Psoas muscle (tissue), 7 donors: ENCODE measurements at regions not wholly inside any gene's neighbourhood (a gene's known extent, or its start where the extent isn't known, plus 50 kb on each side); places are given as distances from the start of the nearest gene placed in this dataset.

Source experiments
- ATAC-seq, 4 donors: fragments of 200-7000 bp; cut with Tn5 transposase; one replicate each; pipeline ENCODE4 v1.9.1; 2020; ENCODE audit warnings: moderate library complexity in 3 of 4, mild to moderate bottlenecking in 2 of 4
- DNase-seq, 2 donors: peaks; one replicate each; pipeline ENCODE4 v3.0.0-alpha.2; 2020
- H3K27ac ChIP-seq: fragments of 200-600 bp; one replicate; pipeline ENCODE4 v1.8.0; 2022
- H3K27me3 ChIP-seq, 3 donors: fragments of 200-600 bp in 1 of 3; one replicate each; pipeline versions ENCODE4 v1.6.1 to v1.8.0; 2013 to 2022; ENCODE audit warnings: low read length in 2 of 3, mild to moderate bottlenecking in 2 of 3, moderate library complexity in 1 of 3; ENCODE audit not compliant: insufficient read depth in 3 of 3
- H3K36me3 ChIP-seq, 2 donors: fragments of 200-600 bp in 1 of 2; one replicate each; pipeline versions ENCODE4 v1.6.1 to v1.8.0; 2013 to 2022; ENCODE audit warnings: low read depth in 1 of 2, mild to moderate bottlenecking in 1 of 2, moderate library complexity in 1 of 2; ENCODE audit not compliant: insufficient read depth in 1 of 2
- H3K4me1 ChIP-seq: fragments of 200-600 bp; one replicate; pipeline ENCODE4 v1.8.0; 2022
- H3K4me3 ChIP-seq: fragments of 200-600 bp; one replicate; pipeline ENCODE4 v1.8.0; 2022; ENCODE audit warnings: mild to moderate bottlenecking
- H3K9me3 ChIP-seq: fragments of 200-600 bp; one replicate; pipeline ENCODE4 v1.8.0; 2022
- WGBS, 3 donors: extraction: QIAGEN DNeasy Blood & Tissue Kit; methylation state at CpG; one replicate each; pipeline versions ENCODE4 v1.1.6 to v1.1.7; 2013; 5-methylcytosine and 5-hydroxymethylcytosine counted together
- intact Hi-C, 2 donors: fragments of 100-400 bp; cut with DNase I; formaldehyde crosslinking; loops; one replicate each; pipeline versions ENCODE4 v1.11.0 to v1.14.2; 2022
- TF ChIP-seq, protein P1 (sequence below): fragments of 200-600 bp; IDR thresholded peaks from one replicate; pipeline ENCODE4 v1.8.0; 2022; ENCODE audit warnings: antibody characterized with exemption
- donor health status: healthy with polysubstance abuse.
- donor health status: DM: no; HTN: no; CAD: no; lungs with moderate emphysema.
- donor health status: Bipolar disorder and iron deficiency.
- donor health status: healthy.
- donor health status: DM: yes; HTN: yes; CAD: no.
- donor health status: DM: no; HTN: no; CAD: no.
- donor health status: DM: yes; HTN: yes; CAD: no.

DNA sequence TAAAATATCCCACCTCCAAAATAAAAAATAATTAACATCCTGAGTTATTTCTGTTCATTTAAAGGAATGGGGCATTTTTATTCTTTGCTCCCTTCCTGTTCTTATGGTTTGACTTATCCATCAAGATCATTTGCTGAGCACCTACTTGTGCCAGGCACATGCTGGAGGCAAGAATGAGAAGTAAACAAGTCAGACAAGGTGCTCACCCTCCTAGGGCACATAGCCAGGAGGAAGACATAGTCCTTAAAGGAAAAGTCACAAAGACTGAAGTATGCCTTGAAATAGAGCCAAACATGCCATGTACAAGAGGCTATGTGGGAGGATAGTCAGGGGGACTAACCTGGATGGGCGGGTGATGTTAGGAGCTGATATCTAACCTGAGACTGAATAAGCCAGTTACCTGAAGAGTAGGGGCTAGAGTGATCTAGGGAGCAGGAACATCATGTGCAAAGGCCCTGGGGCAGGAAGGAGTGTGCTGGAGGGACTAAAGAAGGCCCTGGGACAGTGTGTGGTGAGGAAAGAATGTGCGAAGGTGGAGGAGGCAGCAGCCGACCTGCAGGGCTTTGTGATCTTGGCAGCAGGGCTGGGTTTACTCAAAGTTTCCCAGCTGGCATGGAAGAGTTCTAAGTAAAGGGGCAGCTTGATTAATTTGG is 233.5 kb downstream of the MATN1 start:
- 86 to 91% (median 89%) methylated on average over 3 of the region's 3 CpGs for WGBS, 3 donors
- Histone ChIP-seq H3K27me3 (peaks cover 0 to 14% (median 0%) of the 10 kb centered on the region in 3 donors), H3K4me1 (no peaks in the 10 kb centered on the region), H3K4me3 (no peak overlapping the region), H3K36me3 (no peaks in the 10 kb centered on the region), H3K27ac (no peak overlapping the region), H3K9me3 (no peaks in the 10 kb centered on the region)
- intact Hi-C loops, result no loop called here
- ATAC-seq (no peak), DNase-seq (peak in 1 of 2 donors; percentile 3)
- TF ChIP-seq, protein P1, sequence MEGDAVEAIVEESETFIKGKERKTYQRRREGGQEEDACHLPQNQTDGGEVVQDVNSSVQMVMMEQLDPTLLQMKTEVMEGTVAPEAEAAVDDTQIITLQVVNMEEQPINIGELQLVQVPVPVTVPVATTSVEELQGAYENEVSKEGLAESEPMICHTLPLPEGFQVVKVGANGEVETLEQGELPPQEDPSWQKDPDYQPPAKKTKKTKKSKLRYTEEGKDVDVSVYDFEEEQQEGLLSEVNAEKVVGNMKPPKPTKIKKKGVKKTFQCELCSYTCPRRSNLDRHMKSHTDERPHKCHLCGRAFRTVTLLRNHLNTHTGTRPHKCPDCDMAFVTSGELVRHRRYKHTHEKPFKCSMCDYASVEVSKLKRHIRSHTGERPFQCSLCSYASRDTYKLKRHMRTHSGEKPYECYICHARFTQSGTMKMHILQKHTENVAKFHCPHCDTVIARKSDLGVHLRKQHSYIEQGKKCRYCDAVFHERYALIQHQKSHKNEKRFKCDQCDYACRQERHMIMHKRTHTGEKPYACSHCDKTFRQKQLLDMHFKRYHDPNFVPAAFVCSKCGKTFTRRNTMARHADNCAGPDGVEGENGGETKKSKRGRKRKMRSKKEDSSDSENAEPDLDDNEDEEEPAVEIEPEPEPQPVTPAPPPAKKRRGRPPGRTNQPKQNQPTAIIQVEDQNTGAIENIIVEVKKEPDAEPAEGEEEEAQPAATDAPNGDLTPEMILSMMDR, result no peak

DNA sequence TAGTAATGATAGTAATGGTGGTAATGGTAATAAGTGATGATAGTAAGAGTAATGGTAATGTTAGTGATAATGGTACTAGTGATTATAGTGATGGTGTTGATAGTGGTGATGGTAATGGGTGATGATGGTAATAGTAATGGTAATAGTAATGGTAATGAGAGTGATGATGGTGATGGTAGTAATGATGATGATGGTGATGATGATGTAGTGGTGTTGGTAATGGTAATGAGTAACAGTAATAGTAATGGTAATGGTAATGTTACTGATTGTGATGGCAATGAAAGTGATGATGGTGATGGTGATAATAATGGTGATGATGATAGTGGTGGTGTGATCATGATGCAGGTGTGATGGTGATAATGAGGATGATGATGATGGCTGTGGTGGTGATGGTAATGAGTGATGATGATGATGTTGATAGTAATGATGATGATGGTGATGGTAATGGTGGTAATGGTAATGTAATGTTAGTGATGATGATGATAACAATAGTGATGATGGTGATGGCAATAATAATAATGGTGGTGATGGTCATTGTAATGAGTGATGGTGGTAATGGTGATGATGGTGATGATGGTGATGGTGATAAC is 235.0 kb downstream of the MATN1 start:
- Histone ChIP-seq H3K9me3 (no peaks in the 10 kb centered on the region), H3K27ac (no peak overlapping the region), H3K36me3 (no peaks in the 10 kb centered on the region), H3K27me3 (peaks cover 0 to 14% (median 0%) of the 10 kb centered on the region in 3 donors), H3K4me3 (no peak overlapping the region), H3K4me1 (no peaks in the 10 kb centered on the region)
- DNase-seq, result no peak
- TF ChIP-seq, protein P1, result no peak
- intact Hi-C loops, result no loop called here
- ATAC-seq, result no peak

DNA sequence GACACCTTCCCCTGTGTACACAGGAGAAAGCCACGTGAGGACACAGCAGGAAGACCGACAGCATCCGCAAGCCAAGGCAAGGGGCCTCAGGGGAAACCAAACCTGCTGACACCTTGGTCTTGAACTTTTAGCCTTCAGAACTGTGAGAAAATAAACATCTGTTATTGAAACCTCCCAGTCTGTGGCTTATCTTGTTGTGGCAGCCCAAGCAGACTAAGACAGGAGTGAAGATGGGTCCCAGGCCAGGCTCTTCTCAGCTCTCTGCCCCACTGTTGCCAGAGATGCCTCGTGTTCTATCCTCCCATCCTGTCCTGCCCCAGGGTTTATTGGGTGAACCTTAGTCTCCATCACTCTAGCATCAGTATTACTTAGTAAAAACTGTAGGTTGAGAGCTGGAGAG is 236.3 kb downstream of the MATN1 start:
- DNase-seq, result no peak
- peaks cover 0 to 14% (median 2%) of the 10 kb centered on the region in 3 donors for H3K27me3 ChIP-seq
- TF ChIP-seq, protein P1, result no peak
- no peak overlapping the region for H3K4me3 ChIP-seq
- intact Hi-C loops, result no loop called here
- H3K27ac ChIP-seq, result no peak overlapping the region
- H3K9me3 ChIP-seq, result no peaks in the 10 kb centered on the region
- 56 to 62% (median 58%) methylated on average over 4 of the region's 4 CpGs for WGBS, 3 donors
- no peaks in the 10 kb centered on the region for H3K36me3 ChIP-seq
- no peak for ATAC-seq
- H3K4me1 ChIP-seq, result no peaks in the 10 kb centered on the region

DNA sequence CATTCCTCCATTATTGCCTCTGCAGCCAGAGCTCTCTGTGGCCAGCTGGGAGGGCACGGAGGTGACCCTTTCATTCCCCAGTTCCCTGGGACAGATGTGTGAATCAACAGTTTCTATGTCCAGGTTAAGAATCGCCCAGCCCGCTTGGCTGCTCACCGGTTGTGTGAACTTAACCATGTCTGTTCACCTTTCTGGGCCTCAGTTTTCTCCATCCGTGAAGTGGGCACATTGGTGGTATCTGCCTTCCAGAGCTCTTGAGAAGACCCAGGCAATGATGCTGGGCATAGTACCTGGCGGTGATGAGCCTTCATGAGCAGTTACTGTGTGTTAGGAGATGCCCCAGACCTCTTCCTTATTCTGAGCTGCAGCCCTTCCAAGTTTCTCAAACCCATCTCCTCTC is 238.3 kb downstream of the MATN1 start:
- H3K36me3 ChIP-seq, result no peaks in the 10 kb centered on the region
- H3K4me3 ChIP-seq, result no peak overlapping the region
- H3K27me3 ChIP-seq, result peaks cover 0 to 14% (median 2%) of the 10 kb centered on the region in 3 donors
- TF ChIP-seq, protein P1, result no peak
- H3K27ac ChIP-seq, result no peak overlapping the region
- no peaks in the 10 kb centered on the region for H3K4me1 ChIP-seq
- WGBS, 3 donors, result 88 to 93% (median 88%) methylated on average over 6 of the region's 6 CpGs
- intact Hi-C loops, result no loop called here
- ATAC-seq (no peak), DNase-seq (no peak)
- peaks cover 4% of the 10 kb centered on the region for H3K9me3 ChIP-seq

DNA sequence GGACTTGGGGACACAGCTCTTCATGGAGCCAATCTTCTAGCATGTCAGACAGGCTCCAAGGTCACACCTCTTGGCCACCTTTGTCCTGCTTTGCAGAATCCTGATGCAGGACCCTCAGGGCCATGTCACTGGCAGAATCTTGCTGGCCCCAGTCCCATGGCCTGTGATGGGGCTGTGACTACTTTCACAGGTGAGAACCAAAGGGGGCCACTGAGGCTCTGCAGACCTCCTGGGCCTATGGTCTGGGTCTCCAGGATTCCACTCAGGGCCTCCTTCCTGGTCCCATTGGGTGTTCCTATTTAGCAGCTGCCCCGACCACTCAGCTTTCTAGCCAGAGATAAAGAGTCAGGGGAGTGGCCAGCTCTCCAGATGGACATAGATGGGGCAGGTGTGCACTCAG is 238.7 kb downstream of the MATN1 start:
- no peak for ATAC-seq
- Histone ChIP-seq H3K4me1 (no peaks in the 10 kb centered on the region), H3K36me3 (no peaks in the 10 kb centered on the region), H3K27ac (no peak overlapping the region), H3K27me3 (peaks cover 0 to 14% (median 3%) of the 10 kb centered on the region in 3 donors), H3K9me3 (peaks cover 4% of the 10 kb centered on the region), H3K4me3 (no peak overlapping the region)
- intact Hi-C loops, result no loop called here
- TF ChIP-seq, protein P1, result no peak
- no peak for DNase-seq
- WGBS, 3 donors, result 81 to 92% (median 85%) methylated on average over 1 of the region's 1 CpG
